ENCODE measurements at regions not wholly inside any gene's neighbourhood (a gene's known extent, or its start where the extent isn't known, plus 50 kb on each side); places are given as distances from the start of the nearest gene placed in this dataset.
"Not testable (repeated sequence)": the region's sequence is repeated elsewhere in the genome, so short reads cannot be mapped to it uniquely, and the experiment has no call there.

DNA sequence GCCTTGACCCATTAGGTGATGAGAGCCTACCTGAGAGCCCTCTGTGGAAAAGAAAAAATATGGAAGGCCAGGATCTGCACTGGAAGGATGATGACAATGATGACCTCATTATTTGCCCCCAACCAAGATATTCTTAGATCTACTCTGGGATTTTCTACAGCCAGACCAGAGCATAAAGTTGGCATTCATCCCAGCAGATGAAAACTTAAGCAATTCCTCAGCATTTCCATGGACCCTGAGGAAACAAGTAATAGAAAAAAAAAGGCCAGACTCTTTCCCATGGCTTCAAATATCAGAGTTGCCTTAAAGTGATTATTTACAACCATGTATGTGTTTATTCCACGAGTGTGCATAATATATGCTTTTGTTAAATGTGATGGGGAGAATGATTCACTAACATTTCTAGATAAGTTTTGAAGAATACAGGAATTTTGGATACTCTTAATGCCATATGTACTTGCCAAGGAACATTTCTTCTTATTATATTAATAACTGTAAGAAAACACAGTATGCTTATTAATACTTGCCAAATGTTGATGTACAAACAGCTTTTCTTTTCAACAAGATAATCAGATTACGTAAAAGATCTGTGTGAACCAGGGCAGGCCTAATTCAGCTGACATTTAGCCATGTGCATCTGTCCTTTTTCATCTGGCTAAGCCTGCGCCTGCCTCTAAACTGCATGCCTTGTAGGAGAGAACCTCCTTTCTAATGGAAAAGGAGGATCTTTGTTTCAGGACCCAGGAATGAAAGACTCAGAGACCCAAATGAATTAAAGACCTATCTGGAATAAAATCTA is 94.8 kb downstream of the ARRDC3 start:
- Histone ChIP-seq H3K9me3 (no peaks in the 10 kb centered on the region), H3K27ac (peak overlapping the region; percentile 11 to 35), H3K36me3 (no peaks in the 10 kb centered on the region), H3K4me3 (no peak overlapping the region), H3K27me3 (no peaks in the 10 kb centered on the region), H3K4me1 (peaks cover 0 to 8% of the 10 kb centered on the region in 2 donors)
- DNase-seq (ENCODE audit: low spot score) = no peak
- TF ChIP-seq, protein P1, sequence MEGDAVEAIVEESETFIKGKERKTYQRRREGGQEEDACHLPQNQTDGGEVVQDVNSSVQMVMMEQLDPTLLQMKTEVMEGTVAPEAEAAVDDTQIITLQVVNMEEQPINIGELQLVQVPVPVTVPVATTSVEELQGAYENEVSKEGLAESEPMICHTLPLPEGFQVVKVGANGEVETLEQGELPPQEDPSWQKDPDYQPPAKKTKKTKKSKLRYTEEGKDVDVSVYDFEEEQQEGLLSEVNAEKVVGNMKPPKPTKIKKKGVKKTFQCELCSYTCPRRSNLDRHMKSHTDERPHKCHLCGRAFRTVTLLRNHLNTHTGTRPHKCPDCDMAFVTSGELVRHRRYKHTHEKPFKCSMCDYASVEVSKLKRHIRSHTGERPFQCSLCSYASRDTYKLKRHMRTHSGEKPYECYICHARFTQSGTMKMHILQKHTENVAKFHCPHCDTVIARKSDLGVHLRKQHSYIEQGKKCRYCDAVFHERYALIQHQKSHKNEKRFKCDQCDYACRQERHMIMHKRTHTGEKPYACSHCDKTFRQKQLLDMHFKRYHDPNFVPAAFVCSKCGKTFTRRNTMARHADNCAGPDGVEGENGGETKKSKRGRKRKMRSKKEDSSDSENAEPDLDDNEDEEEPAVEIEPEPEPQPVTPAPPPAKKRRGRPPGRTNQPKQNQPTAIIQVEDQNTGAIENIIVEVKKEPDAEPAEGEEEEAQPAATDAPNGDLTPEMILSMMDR (IDR thresholded peaks at IDR 0.05) = no peak

DNA sequence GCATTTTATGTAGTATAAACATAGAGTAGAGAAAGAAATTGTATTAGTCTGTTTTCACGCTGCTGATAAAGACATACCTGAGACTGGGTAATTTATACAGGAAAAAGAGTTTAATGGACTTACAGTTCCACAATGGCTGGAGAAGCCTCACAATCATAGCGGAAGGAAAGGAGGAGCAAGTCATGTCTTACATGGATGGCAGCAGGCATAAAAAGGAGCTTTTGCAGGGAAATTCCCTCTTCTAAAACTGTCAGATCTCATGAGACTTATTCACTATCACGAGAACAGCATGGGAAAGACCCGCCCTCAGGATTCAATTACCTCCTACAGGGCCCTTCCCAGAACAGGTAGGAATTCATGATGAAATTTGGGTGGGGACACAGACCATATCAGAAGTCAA is 98.1 kb downstream of the ARRDC3 start:
- not testable (repeated sequence) for H3K27me3 ChIP-seq; H3K36me3 ChIP-seq; H3K4me3 ChIP-seq; H3K9me3 ChIP-seq; DNase-seq (ENCODE audit: low spot score); H3K27ac ChIP-seq
- H3K4me1 ChIP-seq = peaks cover 0 to 17% of the 10 kb centered on the region in 2 donors

DNA sequence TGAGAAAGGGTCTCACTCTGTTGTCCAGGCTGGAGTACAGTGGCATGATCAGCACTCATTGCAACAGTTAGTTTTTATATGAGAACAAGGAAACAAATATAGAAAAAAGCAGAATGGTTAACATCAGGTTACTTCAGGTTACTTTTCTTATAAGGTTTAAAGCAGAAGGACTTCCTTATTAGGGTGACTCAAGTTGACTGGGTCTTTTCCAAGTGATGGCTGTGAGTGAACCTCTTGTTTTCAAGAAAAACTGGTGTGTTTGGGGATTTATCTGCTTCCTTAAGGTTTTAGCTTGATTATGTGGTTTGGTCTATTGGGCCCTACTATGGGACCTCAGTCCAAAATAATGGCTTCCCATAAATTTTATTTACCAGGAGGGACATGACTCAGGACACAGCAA is 99.2 kb downstream of the ARRDC3 start:
- Histone ChIP-seq H3K27ac (no peak overlapping the region), H3K9me3 (no peaks in the 10 kb centered on the region), H3K36me3 (no peaks in the 10 kb centered on the region), H3K4me3 (no peak overlapping the region), H3K27me3 (no peaks in the 10 kb centered on the region), H3K4me1 (peaks cover 0 to 15% of the 10 kb centered on the region in 2 donors)
- DNase-seq (ENCODE audit: low spot score) = no peak
- TF ChIP-seq, protein P1 (IDR thresholded peaks at IDR 0.05) = no peak

DNA sequence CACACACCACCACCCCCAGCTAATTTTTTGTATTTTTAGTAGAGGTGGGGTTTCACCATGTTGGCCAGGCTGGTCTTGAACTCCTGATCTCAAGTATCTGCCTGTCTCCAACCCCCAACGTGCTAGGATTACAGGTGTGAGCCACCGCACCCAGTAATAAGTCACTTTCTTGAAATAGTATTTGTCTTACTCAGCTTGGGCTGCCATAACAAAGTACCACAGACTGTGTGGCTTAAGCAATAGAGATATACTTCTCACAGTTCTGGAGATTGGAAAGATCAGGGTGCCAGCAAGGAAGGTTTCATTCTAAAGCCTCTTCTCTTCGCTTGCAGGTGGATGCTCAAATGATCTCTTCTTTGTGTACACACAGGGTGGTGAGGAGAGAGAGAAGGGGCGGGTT is 99.8 kb downstream of the ARRDC3 start:
- Histone ChIP-seq H3K27ac (no peak overlapping the region), H3K4me3 (no peak overlapping the region), H3K36me3 (no peaks in the 10 kb centered on the region), H3K27me3 (no peaks in the 10 kb centered on the region), H3K9me3 (no peaks in the 10 kb centered on the region), H3K4me1 (peaks cover 0 to 10% of the 10 kb centered on the region in 2 donors)
- TF ChIP-seq, protein P1 (IDR thresholded peaks at IDR 0.05) = no peak
- no peak for DNase-seq (ENCODE audit: low spot score)

DNA sequence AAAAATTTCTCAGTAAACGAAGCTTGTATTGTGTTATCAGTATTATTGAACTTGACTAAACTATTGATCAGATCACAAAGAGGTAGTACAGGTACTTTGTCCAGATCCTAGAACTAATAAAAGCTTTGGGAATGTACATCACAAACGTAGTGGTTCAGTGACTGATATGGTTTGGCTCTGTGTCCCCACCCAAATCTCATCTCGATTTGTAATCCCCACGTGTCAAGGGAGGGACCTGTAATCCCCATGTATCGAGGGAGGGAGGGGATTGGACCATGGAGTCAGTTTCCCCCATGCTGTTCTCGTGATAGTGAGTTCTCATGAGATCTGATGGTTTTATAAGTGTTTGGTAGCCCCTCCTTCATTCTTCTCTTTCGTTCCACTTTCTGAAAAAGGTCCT is 100.9 kb downstream of the ARRDC3 start:
- no peak for DNase-seq (ENCODE audit: low spot score)
- Histone ChIP-seq H3K27ac (no peak overlapping the region), H3K4me1 (peaks cover 0 to 11% of the 10 kb centered on the region in 2 donors), H3K9me3 (no peaks in the 10 kb centered on the region), H3K27me3 (no peaks in the 10 kb centered on the region), H3K4me3 (no peak overlapping the region), H3K36me3 (no peaks in the 10 kb centered on the region)
- TF ChIP-seq, protein P1 (IDR thresholded peaks at IDR 0.05) = no peak

DNA sequence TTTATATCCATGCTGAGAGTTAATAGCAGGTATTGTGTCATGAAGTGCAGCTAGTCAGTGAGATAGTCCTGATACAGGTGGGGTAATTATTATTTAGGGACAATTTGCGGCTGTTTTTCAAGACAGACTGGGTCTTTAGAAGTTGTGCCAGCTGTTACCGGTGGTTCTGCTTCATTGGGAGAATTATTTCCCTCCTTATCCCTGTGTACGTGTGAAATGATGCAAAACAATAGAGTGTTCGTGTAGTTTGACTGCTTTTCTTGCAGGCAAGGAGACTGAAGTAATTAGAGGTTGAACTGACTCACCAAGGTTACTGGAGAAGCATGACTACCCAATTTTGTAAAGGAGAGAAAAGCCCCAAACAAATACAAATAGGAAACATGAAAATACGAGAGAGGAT is 101.7 kb downstream of the ARRDC3 start:
- Histone ChIP-seq H3K27me3 (no peaks in the 10 kb centered on the region), H3K4me3 (no peak overlapping the region), H3K36me3 (no peaks in the 10 kb centered on the region), H3K9me3 (no peaks in the 10 kb centered on the region), H3K27ac (peak overlapping the region; percentile 85 to 92), H3K4me1 (peaks cover 0 to 13% of the 10 kb centered on the region in 2 donors)
- DNase-seq (ENCODE audit: low spot score) = no peak
- TF ChIP-seq, protein P1 (IDR thresholded peaks at IDR 0.05) = no peak
